ENCODE measurements at regions not wholly inside any gene's neighbourhood (a gene's known extent, or its start where the extent isn't known, plus 50 kb on each side); places are given as distances from the start of the nearest gene placed in this dataset.

GRCh38 chr13:22402682-22403081 lies 731.8 kb downstream of the FGF9 start:
- Mint-ChIP-seq H3K4me1 (peaks cover 35% of the 10 kb centered on the region), H3K27me3 (ENCODE audit: low read depth, poor library complexity) (peaks cover 3% of the 10 kb centered on the region), H3K36me3 (ENCODE audit: low read depth) (peaks cover 4% of the 10 kb centered on the region), H3K9me3 (no peaks in the 10 kb centered on the region), H3K4me3 (no peak overlapping the region), H3K27ac (peak overlapping the region; percentile 31)
- TF ChIP-seq CTCF (IDR thresholded peaks at IDR 0.05): no peak
- no peak for DNase-seq

- H3K36me3 Mint-ChIP-seq (ENCODE audit: low read depth): peaks cover 4% of the 10 kb centered on the region
- peaks cover 3% of the 10 kb centered on the region for H3K27me3 Mint-ChIP-seq (ENCODE audit: low read depth, poor library complexity)
- no peak for TF ChIP-seq CTCF (IDR thresholded peaks at IDR 0.05)
- peaks cover 2% of the 10 kb centered on the region for H3K9me3 Mint-ChIP-seq
- no peak overlapping the region for H3K27ac Mint-ChIP-seq
- H3K4me1 Mint-ChIP-seq: peaks cover 35% of the 10 kb centered on the region
- H3K4me3 Mint-ChIP-seq: no peak overlapping the region
- no peak for DNase-seq
Observed at GRCh38 chr13:22403144-22403543, 732.3 kb downstream of the FGF9 start.

- Mint-ChIP-seq H3K4me1 (peaks cover 35% of the 10 kb centered on the region), H3K27me3 (ENCODE audit: low read depth, poor library complexity) (peaks cover 3% of the 10 kb centered on the region), H3K9me3 (peaks cover 10% of the 10 kb centered on the region), H3K36me3 (ENCODE audit: low read depth) (peaks cover 4% of the 10 kb centered on the region), H3K27ac (peak overlapping the region; percentile 91), H3K4me3 (no peak overlapping the region)
- TF ChIP-seq CTCF (IDR thresholded peaks at IDR 0.05): no peak
- DNase-seq: no peak
Observed at GRCh38 chr13:22405891-22406290, 735.0 kb downstream of the FGF9 start.

- Mint-ChIP-seq H3K4me1 (no peaks in the 10 kb centered on the region), H3K27ac (no peak overlapping the region), H3K4me3 (no peak overlapping the region), H3K9me3 (peaks cover 64% of the 10 kb centered on the region), H3K27me3 (ENCODE audit: low read depth, poor library complexity) (no peaks in the 10 kb centered on the region), H3K36me3 (ENCODE audit: low read depth) (peaks cover 39% of the 10 kb centered on the region)
- no peak for TF ChIP-seq CTCF (IDR thresholded peaks at IDR 0.05)
- DNase-seq: no peak
Observed at GRCh38 chr13:22412452-22412851, 741.6 kb downstream of the FGF9 start.

GRCh38 chr13:22422023-22422422 lies 751.1 kb downstream of the FGF9 start:
- no peak overlapping the region for H3K4me3 Mint-ChIP-seq
- TF ChIP-seq CTCF (IDR thresholded peaks at IDR 0.05): no peak
- H3K4me1 Mint-ChIP-seq: no peaks in the 10 kb centered on the region
- no peak overlapping the region for H3K27ac Mint-ChIP-seq
- H3K27me3 Mint-ChIP-seq (ENCODE audit: low read depth, poor library complexity): no peaks in the 10 kb centered on the region
- no peaks in the 10 kb centered on the region for H3K36me3 Mint-ChIP-seq (ENCODE audit: low read depth)
- H3K9me3 Mint-ChIP-seq: no peaks in the 10 kb centered on the region
- no peak for DNase-seq

GRCh38 chr13:22422712-22423111 lies 751.8 kb downstream of the FGF9 start:
- H3K27me3 Mint-ChIP-seq (ENCODE audit: low read depth, poor library complexity): no peaks in the 10 kb centered on the region
- TF ChIP-seq CTCF (IDR thresholded peaks at IDR 0.05): no peak
- DNase-seq: no peak
- no peaks in the 10 kb centered on the region for H3K36me3 Mint-ChIP-seq (ENCODE audit: low read depth)
- H3K9me3 Mint-ChIP-seq: no peaks in the 10 kb centered on the region
- H3K4me1 Mint-ChIP-seq: no peaks in the 10 kb centered on the region
- no peak overlapping the region for H3K4me3 Mint-ChIP-seq
- peak overlapping the region; percentile 87 for H3K27ac Mint-ChIP-seq
